HG03354 (cell line): ENCODE measurements at regions not wholly inside any gene's neighbourhood (a gene's known extent, or its start where the extent isn't known, plus 50 kb on each side); places are given as distances from the start of the nearest gene placed in this dataset.

Experiments used
- ATAC-seq: cut with Tn5 transposase; IDR thresholded peaks from one replicate; pipeline ENCODE4 v1.9.1; 2021; ENCODE audit warnings: mild to moderate bottlenecking; ENCODE audit not compliant: unreplicated experiment, poor library complexity, severe bottlenecking

GRCh38 chr2:160835166-160835565 is 325.1 kb upstream of the TANK start:
- no peak for ATAC-seq

GRCh38 chr2:160836755-160837154 is 323.5 kb upstream of the TANK start:
- no peak for ATAC-seq

- no peak for ATAC-seq
Observed at GRCh38 chr2:160837416-160837815, 322.8 kb upstream of the TANK start.

GRCh38 chr2:160838147-160838546 is 322.1 kb upstream of the TANK start:
- ATAC-seq = no peak

- ATAC-seq = peak; percentile 45
Observed at GRCh38 chr2:160838691-160839090, 321.5 kb upstream of the TANK start.

GRCh38 chr2:160842286-160842685 is 317.9 kb upstream of the TANK start:
- ATAC-seq = no peak

- ATAC-seq = no peak
Observed at GRCh38 chr2:160859096-160859495, 301.1 kb upstream of the TANK start.

GRCh38 chr2:160862226-160862625 is 298.0 kb upstream of the TANK start:
- ATAC-seq = no peak

- no peak for ATAC-seq
Observed at GRCh38 chr2:160868891-160869290, 291.3 kb upstream of the TANK start.

GRCh38 chr2:160869411-160869810 is 290.8 kb upstream of the TANK start:
- no peak for ATAC-seq

GRCh38 chr2:160870729-160871465 is 289.3 kb upstream of the TANK start:
- ATAC-seq = no peak

GRCh38 chr2:160871953-160872352 is 288.3 kb upstream of the TANK start:
- no peak for ATAC-seq

- ATAC-seq = no peak
Observed at GRCh38 chr2:160876029-160876428, 284.2 kb upstream of the TANK start.

- ATAC-seq = no peak
Observed at GRCh38 chr2:160876765-160877164, 283.5 kb upstream of the TANK start.

- ATAC-seq = no peak
Observed at GRCh38 chr2:160878618-160879017, 281.6 kb upstream of the TANK start.

- ATAC-seq = no peak
Observed at GRCh38 chr2:160882906-160883305, 277.3 kb upstream of the TANK start.

GRCh38 chr2:160884056-160884455 is 276.2 kb upstream of the TANK start:
- ATAC-seq = no peak

GRCh38 chr2:160889439-160890170 is 270.6 kb upstream of the TANK start:
- ATAC-seq = no peak

GRCh38 chr2:160890667-160891352 is 269.4 kb upstream of the TANK start:
- no peak for ATAC-seq

- ATAC-seq = no peak
Observed at GRCh38 chr2:160891353-160891740, 268.9 kb upstream of the TANK start.

- no peak for ATAC-seq
Observed at GRCh38 chr2:160892204-160892603, 268.0 kb upstream of the TANK start.
